ENCODE measurements at regions not wholly inside any gene's neighbourhood (a gene's known extent, or its start where the extent isn't known, plus 50 kb on each side); places are given as distances from the start of the nearest gene placed in this dataset.
"Not testable (repeated sequence)": the region's sequence is repeated elsewhere in the genome, so short reads cannot be mapped to it uniquely, and the experiment has no call there.

GRCh38 chr2:44087714-44088092 is 81.0 kb upstream of the PPM1B start:
- no peak for TF ChIP-seq CTCF (IDR thresholded peaks at IDR 0.05; ENCODE audit: borderline replicate concordance, insufficient read depth, low read depth, low read length)
- no peak overlapping the region for H3K4me3 ChIP-seq (ENCODE audit: low read depth, low read length)

- not testable (repeated sequence) for H3K4me3 ChIP-seq (ENCODE audit: low read depth, low read length)
These were observed 76.2 kb upstream of the PPM1B start for GRCh38 chr2:44092519-44092918.

- TF ChIP-seq CTCF (IDR thresholded peaks at IDR 0.05; ENCODE audit: borderline replicate concordance, insufficient read depth, low read depth, low read length), result no peak
- no peak overlapping the region for H3K4me3 ChIP-seq (ENCODE audit: low read depth, low read length)
These were observed 74.7 kb upstream of the PPM1B start for GRCh38 chr2:44093970-44094369.

- TF ChIP-seq CTCF (IDR thresholded peaks at IDR 0.05; ENCODE audit: borderline replicate concordance, insufficient read depth, low read depth, low read length), result no peak
- no peak overlapping the region for H3K4me3 ChIP-seq (ENCODE audit: low read depth, low read length)
These were observed 71.3 kb upstream of the PPM1B start for GRCh38 chr2:44097322-44097907.

- no peak overlapping the region for H3K4me3 ChIP-seq (ENCODE audit: low read depth, low read length)
- no peak for TF ChIP-seq CTCF (IDR thresholded peaks at IDR 0.05; ENCODE audit: borderline replicate concordance, insufficient read depth, low read depth, low read length)
These were observed 70.6 kb upstream of the PPM1B start for GRCh38 chr2:44098050-44098449.

- no peak for TF ChIP-seq CTCF (IDR thresholded peaks at IDR 0.05; ENCODE audit: borderline replicate concordance, insufficient read depth, low read depth, low read length)
These were observed 69.8 kb upstream of the PPM1B start for GRCh38 chr2:44098891-44099290.

GRCh38 chr2:44100351-44100750 is 68.3 kb upstream of the PPM1B start:
- TF ChIP-seq CTCF (IDR thresholded peaks at IDR 0.05; ENCODE audit: borderline replicate concordance, insufficient read depth, low read depth, low read length), result no peak
- H3K4me3 ChIP-seq (ENCODE audit: low read depth, low read length), result no peak overlapping the region

More at GRCh38 chr2:44098891-44099290, 69.8 kb upstream of the PPM1B start:
- no peak overlapping the region for H3K4me3 ChIP-seq (ENCODE audit: low read depth, low read length)

- no peak for TF ChIP-seq CTCF (IDR thresholded peaks at IDR 0.05; ENCODE audit: borderline replicate concordance, insufficient read depth, low read depth, low read length)
- H3K4me3 ChIP-seq (ENCODE audit: low read depth, low read length), result no peak overlapping the region
These were observed 67.4 kb upstream of the PPM1B start for GRCh38 chr2:44101246-44101645.
